MM.1S (cell line): ENCODE measurements at regions not wholly inside any gene's neighbourhood (a gene's known extent, or its start where the extent isn't known, plus 50 kb on each side); places are given as distances from the start of the nearest gene placed in this dataset.

ENCODE experiments used
- DNase-seq: peaks from one replicate; pipeline ENCODE4 v3.0.0-alpha.2; 2015
- H2AFZ ChIP-seq: fragments of 300-600 bp; sonication (generic); 2 replicates; pipeline ENCODE4 v1.6.0; 2016; ENCODE audit warnings: antibody characterized with exemption, low read length
- H3F3A ChIP-seq: fragments of 300-600 bp; sonication (generic); 2 replicates; pipeline ENCODE4 v1.6.1; 2016; ENCODE audit warnings: mild to moderate bottlenecking, antibody characterized with exemption, low read length, moderate library complexity, mixed read lengths; ENCODE audit not compliant: insufficient read depth
- H3K27ac ChIP-seq: fragments of 300-600 bp; sonication (generic); 2 replicates; pipeline ENCODE4 v1.5.1; 2016; ENCODE audit warnings: mild to moderate bottlenecking, low read length
- H3K27me3 ChIP-seq: fragments of 300-600 bp; sonication (generic); replicated peaks from 2 replicates; pipeline ENCODE4 v1.6.0; 2016; ENCODE audit warnings: low read length; ENCODE audit not compliant: insufficient read depth
- H3K36me3 ChIP-seq: fragments of 300-600 bp; sonication (generic); replicated peaks from 2 replicates; pipeline ENCODE4 v1.6.1; 2016; ENCODE audit warnings: mild to moderate bottlenecking, low read length, mixed read lengths; ENCODE audit not compliant: insufficient read depth
- H3K4me1 ChIP-seq: fragments of 300-600 bp; sonication (generic); 2 replicates; pipeline ENCODE4 v1.6.1; 2016; ENCODE audit warnings: low read length, mixed read lengths
- H3K4me2 ChIP-seq: fragments of 300-600 bp; sonication (generic); 2 replicates; pipeline ENCODE4 v1.6.0; 2016; ENCODE audit warnings: low read depth, low read length
- H3K4me3 ChIP-seq: fragments of 300-600 bp; sonication (generic); 2 replicates; pipeline ENCODE4 v1.5.1; 2016; ENCODE audit warnings: low read length, mixed read lengths
- H3K79me2 ChIP-seq: fragments of 300-600 bp; sonication (generic); 2 replicates; pipeline ENCODE4 v1.6.1; 2016; ENCODE audit warnings: mixed run types, low read length, mixed read lengths
- H3K9ac ChIP-seq: fragments of 300-600 bp; sonication (generic); 2 replicates; pipeline ENCODE4 v1.6.1; 2016; ENCODE audit warnings: low read length, mixed read lengths
- H3K9me2 ChIP-seq: fragments of 300-600 bp; sonication (generic); replicated peaks from 2 replicates; pipeline ENCODE4 v1.6.1; 2016; ENCODE audit warnings: mild to moderate bottlenecking, low read length, mixed read lengths; ENCODE audit not compliant: insufficient read depth
- H3K9me3 ChIP-seq: fragments of 300-600 bp; sonication (generic); replicated peaks from 2 replicates; pipeline ENCODE4 v1.6.1; 2016; ENCODE audit warnings: mild to moderate bottlenecking, low read length, mixed read lengths; ENCODE audit not compliant: insufficient read depth
- H4K20me1 ChIP-seq: fragments of 300-600 bp; sonication (generic); 2 replicates; pipeline ENCODE4 v1.6.1; 2016; ENCODE audit warnings: mild to moderate bottlenecking, low read length, moderate library complexity, mixed read lengths; ENCODE audit not compliant: insufficient read depth
- CTCF ChIP-seq: fragments of 300-600 bp; sonication (generic); IDR thresholded peaks from 2 replicates; pipeline ENCODE4 v1.5.1; 2016; ENCODE audit warnings: antibody characterized with exemption, low read length, mixed read lengths
- EZH2 ChIP-seq: fragments of 300-600 bp; sonication (generic); optimal IDR thresholded peaks from 2 replicates; pipeline ENCODE3; 2017; ENCODE audit warnings: low read depth, mild to moderate bottlenecking, antibody characterized with exemption, low read length, mixed read lengths
- EZH2phosphoT487 ChIP-seq: fragments of 300-600 bp; sonication (generic); IDR thresholded peaks from 2 replicates; pipeline ENCODE4 v1.6.1; 2018; ENCODE audit warnings: antibody characterized with exemption, low read length

- no peak overlapping the region for H3K27ac ChIP-seq
Observed at GRCh38 chr9:103919605-103920209, 174.4 kb upstream of the SMC2 start.

GRCh38 chr9:103928442-103928841, 165.7 kb upstream of the SMC2 start:
- H3K36me3 ChIP-seq, result no peaks in the 10 kb centered on the region
- TF ChIP-seq EZH2phosphoT487 (no peak), EZH2 (no peak), CTCF (no peak)
- H4K20me1 ChIP-seq, result no peaks in the 10 kb centered on the region
- H3K4me3 ChIP-seq, result no peak overlapping the region
- no peaks in the 10 kb centered on the region for H3K9me3 ChIP-seq
- H3K79me2 ChIP-seq, result no peaks in the 10 kb centered on the region
- H3K27ac ChIP-seq, result no peak overlapping the region
- DNase-seq, result no peak
- no peak overlapping the region for H3K4me2 ChIP-seq
- H3K9ac ChIP-seq, result no peak overlapping the region
- H2AFZ ChIP-seq, result no peak overlapping the region
- no peaks in the 10 kb centered on the region for H3F3A ChIP-seq
- H3K9me2 ChIP-seq, result no peaks in the 10 kb centered on the region
- no peaks in the 10 kb centered on the region for H3K4me1 ChIP-seq
- no peaks in the 10 kb centered on the region for H3K27me3 ChIP-seq

More at GRCh38 chr9:103919605-103920209, 174.4 kb upstream of the SMC2 start:
- H2AFZ ChIP-seq, result no peak overlapping the region
- H4K20me1 ChIP-seq, result no peaks in the 10 kb centered on the region
- H3K9me2 ChIP-seq, result no peaks in the 10 kb centered on the region
- no peaks in the 10 kb centered on the region for H3K36me3 ChIP-seq
- H3F3A ChIP-seq, result no peaks in the 10 kb centered on the region
- no peaks in the 10 kb centered on the region for H3K27me3 ChIP-seq
- H3K9ac ChIP-seq, result no peak overlapping the region
- H3K4me1 ChIP-seq, result no peaks in the 10 kb centered on the region
- DNase-seq, result no peak
- no peaks in the 10 kb centered on the region for H3K9me3 ChIP-seq
- no peak overlapping the region for H3K4me2 ChIP-seq
- H3K4me3 ChIP-seq, result no peak overlapping the region
- TF ChIP-seq EZH2phosphoT487, result no peak
- TF ChIP-seq EZH2, result no peak
- no peak for TF ChIP-seq CTCF
- H3K79me2 ChIP-seq, result no peaks in the 10 kb centered on the region

GRCh38 chr9:103941104-103941503, 153.0 kb upstream of the SMC2 start:
- no peaks in the 10 kb centered on the region for H3F3A ChIP-seq
- no peaks in the 10 kb centered on the region for H3K27me3 ChIP-seq
- H3K36me3 ChIP-seq, result no peaks in the 10 kb centered on the region
- no peak overlapping the region for H2AFZ ChIP-seq
- no peak overlapping the region for H3K27ac ChIP-seq
- no peaks in the 10 kb centered on the region for H3K4me1 ChIP-seq
- no peak overlapping the region for H3K4me3 ChIP-seq
- no peak overlapping the region for H3K4me2 ChIP-seq
- no peaks in the 10 kb centered on the region for H3K9me3 ChIP-seq
- no peaks in the 10 kb centered on the region for H4K20me1 ChIP-seq
- H3K79me2 ChIP-seq, result no peaks in the 10 kb centered on the region
- H3K9ac ChIP-seq, result no peak overlapping the region
- no peak for DNase-seq
- H3K9me2 ChIP-seq, result no peaks in the 10 kb centered on the region
- TF ChIP-seq EZH2, result no peak
- TF ChIP-seq EZH2phosphoT487, result no peak
- no peak for TF ChIP-seq CTCF
